GM18867 (cell line): ENCODE measurements at regions not wholly inside any gene's neighbourhood (a gene's known extent, or its start where the extent isn't known, plus 50 kb on each side); places are given as distances from the start of the nearest gene placed in this dataset.
"Not testable (repeated sequence)": the region's sequence is repeated elsewhere in the genome, so short reads cannot be mapped to it uniquely, and the experiment has no call there.

Experiments used
- ATAC-seq: cut with Tn5 transposase; IDR thresholded peaks from one replicate; pipeline ENCODE4 v1.9.1; 2021; ENCODE audit warnings: mild to moderate bottlenecking, moderate library complexity; ENCODE audit not compliant: unreplicated experiment

DNA sequence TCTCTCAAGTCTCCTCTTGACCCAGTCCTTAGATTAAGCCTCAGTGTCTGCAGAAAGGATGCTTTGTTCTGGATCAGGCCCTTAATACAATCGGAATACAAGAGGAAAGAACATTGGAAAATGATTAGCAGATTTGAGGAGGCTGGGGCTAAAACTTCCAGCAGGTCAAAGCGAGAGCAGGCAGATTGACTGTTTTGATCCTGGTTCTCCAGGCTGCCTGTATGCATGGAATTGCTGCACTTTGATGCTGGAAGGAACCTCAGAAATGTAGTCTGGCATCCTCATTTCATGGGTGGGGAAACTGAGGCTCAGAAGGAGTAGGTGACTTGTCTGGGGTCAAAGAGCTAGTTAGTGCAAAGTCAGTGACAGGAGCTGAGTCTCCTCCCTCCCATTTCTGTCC lies 202.8 kb downstream of the EMX2 start:
- ATAC-seq: no peak

DNA sequence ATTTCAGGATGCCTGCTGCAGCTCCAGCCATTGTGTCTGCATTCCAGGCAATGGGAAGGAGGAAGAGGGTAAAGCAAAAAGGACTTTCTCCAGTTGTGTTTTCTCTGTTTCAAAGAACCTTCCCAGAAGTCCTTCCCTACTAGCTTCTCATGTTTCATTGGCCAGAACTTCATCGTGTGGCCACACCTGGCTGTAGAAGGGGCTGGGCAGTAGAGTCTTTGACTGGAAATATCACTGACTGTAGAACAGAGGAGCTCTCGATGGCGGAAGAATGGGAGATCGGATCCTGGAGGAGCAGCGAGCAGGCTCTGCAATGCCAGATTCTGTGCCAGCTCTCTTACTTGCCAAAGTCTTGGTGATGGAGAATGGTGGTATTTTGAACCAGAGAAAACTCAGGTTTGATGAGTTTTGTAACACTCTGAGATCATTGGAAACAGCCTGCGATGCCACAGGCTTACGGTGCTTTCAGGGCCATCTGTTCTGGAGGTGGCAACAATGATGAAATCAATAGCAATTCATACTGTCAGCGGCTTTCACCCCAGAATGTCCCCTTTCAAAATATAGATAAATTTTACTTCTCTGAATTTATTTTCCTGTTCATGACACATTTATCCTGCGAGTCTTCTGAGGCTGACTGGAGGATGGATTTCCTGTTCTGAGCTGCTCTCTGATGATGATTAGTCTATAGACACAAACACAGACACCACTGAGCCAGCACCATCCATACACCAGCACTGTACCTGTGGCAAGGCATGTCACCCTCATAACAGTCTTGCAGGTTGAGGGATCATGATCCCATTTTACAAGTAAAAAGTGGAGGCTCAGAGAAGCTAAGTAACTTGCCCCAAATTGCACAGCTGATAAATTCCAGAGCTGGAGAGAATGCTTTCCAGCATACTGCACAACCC lies 204.2 kb downstream of the EMX2 start:
- ATAC-seq: no peak

GRCh38 chr10:117747636-117748035 lies 205.1 kb downstream of the EMX2 start:
- ATAC-seq: no peak

DNA sequence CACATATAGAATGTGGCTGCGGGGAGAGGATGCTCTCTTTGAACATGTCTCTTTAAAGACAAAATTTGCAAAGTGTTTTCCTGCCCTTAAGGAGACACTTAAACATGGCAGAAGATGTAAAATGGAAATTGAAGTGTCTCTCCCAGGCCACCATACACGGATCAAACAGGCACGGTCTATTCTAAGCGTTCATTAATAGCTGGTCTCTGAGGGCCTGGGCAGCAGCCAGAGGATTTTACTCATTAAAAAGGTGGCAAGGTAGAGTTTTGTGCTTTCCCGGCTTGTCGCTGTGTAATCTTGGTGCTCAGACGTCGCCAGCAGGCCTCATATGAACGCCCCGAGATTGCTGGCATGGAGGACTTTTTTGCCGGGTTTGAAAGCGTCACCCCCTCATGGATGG lies 205.5 kb downstream of the EMX2 start:
- no peak for ATAC-seq

- no peak for ATAC-seq
These were observed 208.1 kb downstream of the EMX2 start for GRCh38 chr10:117750616-117751015.

GRCh38 chr10:117751259-117751658 lies 208.7 kb downstream of the EMX2 start:
- ATAC-seq: no peak

DNA sequence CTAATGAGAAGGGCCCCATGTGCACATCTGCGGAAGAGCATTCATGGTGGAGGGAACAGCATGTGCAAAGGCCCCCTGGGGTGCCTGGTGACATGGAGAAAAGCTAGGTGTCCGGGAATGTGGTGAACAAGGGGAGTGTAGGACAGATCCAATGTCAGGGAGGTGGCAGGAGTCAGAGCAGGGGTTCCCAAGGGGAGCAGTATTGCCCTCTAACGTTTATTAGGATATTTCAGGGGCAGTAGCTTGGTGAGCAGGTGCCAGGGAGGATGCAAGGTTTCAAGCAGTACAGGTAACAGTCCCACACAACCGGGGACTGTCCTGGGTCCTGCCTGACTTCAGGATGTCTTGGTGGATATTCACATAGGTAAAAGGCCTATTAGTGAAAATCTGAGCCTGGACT lies 209.6 kb downstream of the EMX2 start:
- no peak for ATAC-seq

DNA sequence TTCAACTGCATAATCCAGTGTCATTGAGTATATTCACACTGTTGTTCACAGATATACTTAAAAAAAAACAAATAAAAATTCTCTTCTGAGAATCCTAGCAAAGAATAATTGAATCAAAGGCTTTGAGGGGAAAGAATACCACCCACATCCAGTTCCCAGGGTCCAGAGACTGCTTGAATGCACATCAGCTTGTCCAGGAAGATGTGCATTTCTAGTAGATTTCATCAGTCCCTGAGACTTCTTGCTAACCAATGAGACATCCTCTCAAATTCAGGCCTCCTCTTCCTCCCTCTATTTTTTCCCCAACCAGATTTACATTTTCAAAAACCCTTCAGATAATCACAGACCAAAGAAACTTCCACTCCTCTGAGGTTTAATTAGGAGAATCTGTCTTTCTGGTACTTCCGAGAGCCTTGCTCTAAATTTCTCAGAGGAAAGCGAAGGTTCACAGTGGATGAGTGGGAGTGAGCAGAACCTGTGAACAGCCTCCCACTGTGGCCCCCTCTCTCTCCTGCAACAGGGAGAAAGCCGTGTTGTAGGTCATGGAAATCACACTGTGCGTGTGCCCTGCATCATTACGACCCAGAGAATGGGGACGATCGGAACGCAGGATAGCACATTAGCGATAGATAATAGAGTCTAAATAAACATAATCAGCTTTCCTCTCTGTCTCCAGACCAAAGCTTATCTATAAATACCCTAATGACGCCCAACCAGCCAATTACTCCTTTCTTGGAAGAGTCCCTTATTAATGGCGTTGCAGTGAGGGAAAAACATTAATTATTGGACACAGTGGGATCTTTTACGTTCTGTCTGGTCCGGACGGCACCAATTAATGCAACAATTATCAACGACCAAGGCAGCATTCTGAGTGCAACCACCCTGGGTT lies 212.5 kb downstream of the EMX2 start:
- no peak for ATAC-seq

GRCh38 chr10:117755659-117756014 lies 213.1 kb downstream of the EMX2 start:
- ATAC-seq: no peak

- ATAC-seq: no peak
These were observed 214.7 kb downstream of the EMX2 start for GRCh38 chr10:117757086-117757720.

GRCh38 chr10:117759266-117759665 lies 216.7 kb downstream of the EMX2 start:
- ATAC-seq: no peak

GRCh38 chr10:117761695-117762094 lies 219.1 kb downstream of the EMX2 start:
- no peak for ATAC-seq

DNA sequence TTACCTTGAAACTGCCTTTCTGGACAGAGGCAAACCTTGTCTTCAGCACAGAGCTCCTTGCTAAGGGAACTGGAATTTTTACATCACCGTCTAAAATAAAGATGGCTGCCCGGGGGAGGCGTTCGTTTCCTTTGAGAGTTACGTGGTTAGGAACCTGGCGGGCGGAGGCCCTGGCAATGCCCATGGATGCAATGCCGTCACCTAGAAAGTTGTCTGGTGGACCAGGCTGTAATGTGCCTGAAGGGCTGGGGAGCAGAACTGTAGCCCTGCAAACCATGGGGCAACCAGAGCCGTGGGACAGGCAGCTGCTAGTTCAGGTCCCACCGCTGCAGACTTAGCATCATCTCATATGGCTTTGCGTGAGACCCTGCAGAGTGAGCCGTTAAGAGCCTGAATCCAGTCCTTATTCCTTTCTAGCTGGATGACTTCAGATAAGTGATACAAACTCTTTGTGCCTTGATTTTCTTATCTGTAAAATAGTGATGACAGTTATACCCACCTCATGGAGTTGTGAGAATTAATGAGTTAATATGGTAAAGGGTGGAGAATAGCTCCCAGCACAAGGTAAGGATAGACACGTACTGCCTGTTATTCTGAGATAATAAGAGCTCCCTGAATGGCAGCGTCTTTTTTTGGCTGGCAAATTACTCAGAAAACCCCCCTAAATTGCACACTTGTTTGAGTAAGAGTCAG lies 219.7 kb downstream of the EMX2 start:
- ATAC-seq: no peak

DNA sequence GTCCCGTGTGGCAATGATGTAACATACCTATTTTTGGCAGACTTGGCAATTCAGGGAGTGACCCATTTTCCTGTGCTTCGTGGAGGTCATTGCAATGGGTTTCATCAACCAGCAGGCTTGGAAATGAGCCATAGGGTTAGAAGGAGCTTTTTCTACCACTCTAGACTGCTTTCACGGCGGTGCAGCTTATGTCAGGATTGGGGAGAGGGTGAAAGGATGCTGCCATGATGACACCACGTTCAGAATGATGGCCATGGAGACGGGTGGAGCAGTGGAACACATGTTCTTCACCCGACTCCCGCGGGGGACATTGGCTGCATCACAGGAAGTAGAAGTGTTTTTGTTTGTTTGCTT lies 220.2 kb downstream of the EMX2 start:
- no peak for ATAC-seq

- no peak for ATAC-seq
These were observed 221.0 kb downstream of the EMX2 start for GRCh38 chr10:117763528-117763927.

- no peak for ATAC-seq
These were observed 225.9 kb downstream of the EMX2 start for GRCh38 chr10:117768333-117769042.

DNA sequence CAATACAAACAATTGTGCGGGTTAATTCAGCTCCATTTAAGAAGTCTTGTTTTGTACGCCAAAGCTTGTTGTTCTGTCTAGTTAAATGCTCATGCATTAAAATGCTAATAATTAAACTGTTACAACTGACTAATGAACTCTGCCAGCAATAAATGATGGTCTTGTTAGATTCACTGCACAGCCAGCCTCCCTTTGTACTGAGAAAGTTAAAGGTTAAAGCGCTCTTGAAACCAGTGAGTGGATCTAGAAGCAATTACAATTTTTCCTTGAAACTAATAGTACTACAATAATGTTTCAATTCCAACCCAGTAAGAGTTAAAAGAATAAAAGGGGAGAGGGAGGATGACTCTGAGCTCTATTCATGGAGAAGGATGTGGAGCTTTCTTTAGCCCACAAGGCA lies 233.0 kb downstream of the EMX2 start:
- ATAC-seq: no peak

GRCh38 chr10:117777222-117777621 lies 234.7 kb downstream of the EMX2 start:
- ATAC-seq: not testable (repeated sequence)

DNA sequence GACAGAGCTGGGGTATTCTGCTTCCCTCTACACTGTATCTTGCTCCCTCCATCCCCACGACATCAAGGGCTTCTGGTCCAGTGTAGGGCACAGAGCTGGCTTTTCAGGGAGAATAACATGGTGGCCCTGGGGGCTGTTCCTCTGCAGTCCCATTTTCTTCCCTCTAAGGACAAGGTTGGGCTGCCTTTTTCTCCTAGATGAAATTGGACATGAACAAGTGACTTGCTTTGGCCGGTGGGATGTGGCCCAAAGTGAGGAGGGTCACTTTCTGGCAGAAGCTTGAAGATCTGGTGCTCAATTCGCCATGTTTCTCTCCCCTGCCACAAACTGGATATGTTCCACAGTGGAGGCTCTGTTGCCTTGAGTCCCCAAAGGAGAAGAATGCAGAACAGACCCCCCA lies 235.7 kb downstream of the EMX2 start:
- ATAC-seq: no peak

DNA sequence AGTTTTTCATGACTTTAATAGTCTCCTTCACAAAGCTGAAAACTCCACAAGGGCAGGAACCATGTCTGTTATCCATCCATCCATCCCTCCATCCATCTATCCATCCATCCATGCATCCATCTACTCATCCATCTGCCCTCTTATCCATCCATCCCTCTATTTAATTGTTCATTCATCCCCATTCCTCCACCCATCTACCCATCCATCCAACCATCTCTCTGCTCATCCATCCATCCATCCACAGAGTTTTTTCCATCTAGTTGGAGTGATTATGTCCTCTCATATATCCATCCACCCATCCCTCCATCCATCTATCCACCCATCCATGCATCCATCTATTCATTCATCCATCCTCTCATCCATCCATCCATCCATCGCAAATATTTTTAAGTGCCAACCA lies 237.9 kb downstream of the EMX2 start:
- ATAC-seq: no peak
